H1 (cell line): ENCODE measurements at regions not wholly inside any gene's neighbourhood (a gene's known extent, or its start where the extent isn't known, plus 50 kb on each side); places are given as distances from the start of the nearest gene placed in this dataset.

Experiments
- CTCF ChIA-PET: fragments of 300-600 bp; sonication (Branson Sonifier 250); formaldehyde crosslinking; loops from one replicate; lab custom pipeline; 2021; ENCODE audit not compliant: partially characterized antibody; lab: Charles Lee
- POLR2A ChIA-PET: fragments of 300-600 bp; sonication (Branson Sonifier 250); formaldehyde crosslinking; loops from one replicate; lab custom pipeline; 2021; ENCODE audit warnings: inconsistent platforms; ENCODE audit not compliant: partially characterized antibody; lab: Charles Lee
- DNase-seq, 2 experiments: peaks; one replicate each; pipeline versions ENCODE4 v3.0.0 to v3.0.0-alpha.2; 2010 to 2022; ENCODE audit warnings: low spot score in 2 of 2, low read depth in 1 of 2, mixed read lengths in 1 of 2
- FAIRE-seq: peaks from 2 replicates; lab custom pipeline; 2011; peaks lifted over from hg19 to GRCh38; lab: Jason Lieb, UNC
- H2AFZ ChIP-seq: 2 replicates; pipeline ENCODE4 v1.8.1; 2012; ENCODE audit warnings: low read length, inconsistent platforms
- H2AK5ac ChIP-seq: 2 replicates; pipeline ENCODE4 v1.6.1; 2013; ENCODE audit warnings: low read depth, low read length
- H2BK120ac ChIP-seq: replicated peaks from 2 replicates; pipeline ENCODE3; 2013; ENCODE audit warnings: low read depth, low read length, inconsistent platforms
- H2BK12ac ChIP-seq: 2 replicates; pipeline ENCODE4 v1.6.1; 2013; ENCODE audit warnings: low read depth, low read length
- H2BK15ac ChIP-seq: 2 replicates; pipeline ENCODE4 v1.6.1; 2013; ENCODE audit warnings: low read length
- H2BK20ac ChIP-seq: 2 replicates; pipeline ENCODE4 v1.6.1; 2013; ENCODE audit warnings: low read length
- H2BK5ac ChIP-seq: 2 replicates; pipeline ENCODE4 v1.6.1; 2013; ENCODE audit warnings: low read depth, low read length
- H3K14ac ChIP-seq: 2 replicates; pipeline ENCODE4 v1.6.1; 2013; ENCODE audit warnings: inconsistent platforms; ENCODE audit not compliant: insufficient read length
- H3K18ac ChIP-seq: 2 replicates; pipeline ENCODE4 v1.6.1; 2013; ENCODE audit warnings: low read length; ENCODE audit errors: extremely low read depth
- H3K23ac ChIP-seq: 2 replicates; pipeline ENCODE4 v1.6.1; 2013; ENCODE audit warnings: inconsistent platforms; ENCODE audit not compliant: insufficient read length
- H3K23me2 ChIP-seq: 2 replicates; pipeline ENCODE4 v1.6.1; 2013; ENCODE audit warnings: low read depth, low read length
- H3K27ac ChIP-seq: 2 replicates; pipeline ENCODE4 v1.6.1; 2011; ENCODE audit warnings: low read depth, low read length, inconsistent platforms
- H3K27me3 ChIP-seq, 4 experiments: replicated peaks in 1 of 4; 1 replicate in 1 of 4; 2 replicates in 3 of 4; pipeline versions ENCODE4 v1.6.1 to v1.8.1; 2011 to 2013; ENCODE audit warnings: low read length in 3 of 4, mild to moderate bottlenecking in 3 of 4, inconsistent platforms in 2 of 4, mixed read lengths in 2 of 4, moderate library complexity in 1 of 4; ENCODE audit not compliant: control insufficient read depth in 3 of 4, insufficient read depth in 3 of 4; ENCODE audit errors: extremely low read depth in 1 of 4
- H3K36me3 ChIP-seq, 4 experiments: 2 replicates each; pipeline versions ENCODE4 v1.6.1 to v1.8.1; 2011 to 2013; ENCODE audit warnings: mild to moderate bottlenecking in 4 of 4, low read length in 3 of 4, moderate library complexity in 2 of 4, control low read depth in 1 of 4, inconsistent platforms in 1 of 4; ENCODE audit not compliant: insufficient read depth in 4 of 4, control insufficient read depth in 2 of 4
- H3K4ac ChIP-seq: replicated peaks from 2 replicates; pipeline ENCODE3; 2013; ENCODE audit warnings: low read length, low read depth, mixed read lengths, inconsistent platforms; ENCODE audit not compliant: insufficient read length
- H3K4me1 ChIP-seq, 4 experiments: replicated peaks in 1 of 4; 1 replicate in 1 of 4; 2 replicates in 3 of 4; pipeline versions ENCODE4 v1.6.1 to v1.8.1; 2011 to 2013; ENCODE audit warnings: low read length in 3 of 4, inconsistent platforms in 2 of 4, mixed read lengths in 1 of 4; ENCODE audit not compliant: insufficient read depth in 4 of 4, control insufficient read depth in 3 of 4
- H3K4me2 ChIP-seq, 2 experiments: 2 replicates each; pipeline versions ENCODE4 v1.6.1 to v1.8.1; 2011 to 2013; ENCODE audit warnings: low read depth in 2 of 2, low read length in 2 of 2, control low read depth in 1 of 2, inconsistent platforms in 1 of 2, mild to moderate bottlenecking in 1 of 2; ENCODE audit not compliant: insufficient read depth in 1 of 2
- H3K4me3 ChIP-seq, 4 experiments: fragments of 200-600, 300-600 bp in 1 of 4; sonication (generic), shearing (Covaris generic), sonication (Bioruptor Twin) in 1 of 4; 2 replicates each; pipeline versions ENCODE4 v1.5.1 to v1.8.1; 2011 to 2016; ENCODE audit warnings: low read length in 4 of 4, low read depth in 3 of 4, control low read depth in 2 of 4, inconsistent platforms in 2 of 4, mild to moderate bottlenecking in 2 of 4, mixed read lengths in 1 of 4, moderate library complexity in 1 of 4; ENCODE audit not compliant: insufficient read depth in 2 of 4; ENCODE audit errors: extremely low read depth in 1 of 4
- H3K56ac ChIP-seq: replicated peaks from 2 replicates; pipeline ENCODE3; 2013; ENCODE audit warnings: low read depth, mild to moderate bottlenecking, mixed read lengths, low read length, inconsistent platforms; ENCODE audit not compliant: insufficient read length
- H3K79me1 ChIP-seq: 2 replicates; pipeline ENCODE4 v1.6.1; 2013; ENCODE audit warnings: low read depth, low read length, control low read depth
- H3K79me2 ChIP-seq, 2 experiments: 2 replicates each; pipeline versions ENCODE4 v1.6.1 to v1.8.1; 2012 to 2013; ENCODE audit warnings: low read length in 2 of 2, mild to moderate bottlenecking in 2 of 2, inconsistent platforms in 1 of 2; ENCODE audit not compliant: insufficient read depth in 2 of 2, control insufficient read depth in 1 of 2
- H3K9ac ChIP-seq, 4 experiments: replicated peaks in 1 of 4; 1 replicate in 1 of 4; 2 replicates in 3 of 4; pipeline versions ENCODE4 v1.6.1 to v1.8.1; 2011 to 2013; ENCODE audit warnings: low read depth in 3 of 4, low read length in 3 of 4, control low read depth in 2 of 4, mild to moderate bottlenecking in 2 of 4, moderate library complexity in 2 of 4, inconsistent platforms in 1 of 4; ENCODE audit errors: extremely low read depth in 1 of 4
- H3K9me3 ChIP-seq, 2 experiments: 2 replicates each; pipeline versions ENCODE4 v1.6.1 to v1.8.1; 2012 to 2013; ENCODE audit warnings: mild to moderate bottlenecking in 2 of 2, moderate library complexity in 2 of 2, control low read depth in 1 of 2, inconsistent platforms in 1 of 2, low read depth in 1 of 2, low read length in 1 of 2, mixed read lengths in 1 of 2; ENCODE audit not compliant: insufficient read depth in 2 of 2
- H4K20me1 ChIP-seq, 2 experiments: replicated peaks in 1 of 2; 2 replicates each; pipeline versions ENCODE3 to v1.8.1; 2011 to 2013; ENCODE audit warnings: inconsistent platforms in 2 of 2, low read length in 2 of 2, mild to moderate bottlenecking in 1 of 2; ENCODE audit not compliant: insufficient read depth in 2 of 2, control insufficient read depth in 1 of 2
- H4K5ac ChIP-seq: 2 replicates; pipeline ENCODE4 v1.6.1; 2013; ENCODE audit warnings: low read length, low read depth, mixed read lengths, inconsistent platforms; ENCODE audit not compliant: insufficient read length
- H4K8ac ChIP-seq: 2 replicates; pipeline ENCODE4 v1.8.0; 2013; ENCODE audit warnings: mild to moderate bottlenecking, moderate library complexity, low read length, inconsistent platforms; ENCODE audit not compliant: insufficient read depth; ENCODE audit errors: extremely low read depth
- H4K91ac ChIP-seq: replicated peaks from 2 replicates; pipeline ENCODE3; 2013; ENCODE audit warnings: low read length, mixed read lengths, inconsistent platforms; ENCODE audit not compliant: insufficient read length
- CEBPB ChIP-seq: IDR thresholded peaks from 2 replicates; pipeline ENCODE4 v1.6.1; 2012; ENCODE audit warnings: low read depth, low read length
- CHD1 ChIP-seq: IDR thresholded peaks from 2 replicates; pipeline ENCODE4 v1.6.1; 2012; ENCODE audit warnings: low read depth, low read length, improper control_type of control experiment
- CHD2 ChIP-seq: IDR thresholded peaks from 2 replicates; pipeline ENCODE4 v1.6.1; 2012; ENCODE audit warnings: low read length, improper control_type of control experiment
- EP300 ChIP-seq, 2 experiments: IDR thresholded peaks; 1 replicate in 1 of 2; 2 replicates in 1 of 2; pipeline ENCODE4 v1.6.1; 2011 to 2012; ENCODE audit warnings: low read depth in 2 of 2, low read length in 2 of 2, mild to moderate bottlenecking in 2 of 2, borderline replicate concordance in 1 of 2, inconsistent platforms in 1 of 2, moderate library complexity in 1 of 2
- EZH2 ChIP-seq: fragments of 200-600 bp; sonication (generic); IDR thresholded peaks from 2 replicates; pipeline ENCODE4 v1.7.1; 2012; ENCODE audit warnings: low read depth, mild to moderate bottlenecking, moderate library complexity, low read length, inconsistent platforms; ENCODE audit not compliant: severe bottlenecking
- KDM1A ChIP-seq: fragments of 200-600, 300-600 bp; sonication (generic); IDR thresholded peaks from 2 replicates; pipeline ENCODE4 v1.7.1; 2016; ENCODE audit warnings: mild to moderate bottlenecking, low read length, borderline replicate concordance
- KDM5A ChIP-seq: fragments of 200-600 bp; IDR thresholded peaks from 2 replicates; pipeline ENCODE4 v1.7.1; 2012; ENCODE audit warnings: mild to moderate bottlenecking, low read length, inconsistent platforms, mixed read lengths
- NANOG ChIP-seq: IDR thresholded peaks from 2 replicates; pipeline ENCODE4 v1.6.1; 2011; ENCODE audit warnings: low read length, low read depth, mild to moderate bottlenecking, inconsistent platforms; ENCODE audit not compliant: insufficient read depth, poor library complexity, severe bottlenecking
- NRF1 ChIP-seq: IDR thresholded peaks from 2 replicates; pipeline ENCODE4 v1.6.1; 2011; ENCODE audit warnings: mild to moderate bottlenecking, low read depth, low read length, improper control_type of control experiment
- RAD21 ChIP-seq, 2 experiments: IDR thresholded peaks in 1 of 2; conservative IDR thresholded peaks in 1 of 2; 2 replicates each; pipeline ENCODE4 v1.6.1; 2011; ENCODE audit warnings: low read depth in 2 of 2, low read length in 2 of 2, improper control_type of control experiment in 1 of 2, inconsistent platforms in 1 of 2, mild to moderate bottlenecking in 1 of 2, moderate library complexity in 1 of 2
- RFX5 ChIP-seq: IDR thresholded peaks from 2 replicates; pipeline ENCODE4 v1.6.1; 2011; ENCODE audit warnings: low read depth, low read length, improper control_type of control experiment, borderline replicate concordance
- SAP30 ChIP-seq: fragments of 300-600 bp; sonication (generic); IDR thresholded peaks from 2 replicates; pipeline ENCODE4 v1.7.1; 2012; ENCODE audit warnings: low read length, moderate library complexity, mild to moderate bottlenecking, inconsistent platforms; ENCODE audit not compliant: insufficient read depth, insufficient replicate concordance
- WGBS, 2 experiments: shearing (Covaris generic) in 1 of 2; methylation state at CpG; one replicate each; pipeline versions ENCODE4 v1.1.6 to v1.1.7; 2013 to 2015; ENCODE audit warnings: low lambda C conversion rate in 2 of 2, mixed read lengths in 2 of 2, inconsistent platforms in 1 of 2, low coverage in 1 of 2, missing lambda C conversion rate in 1 of 2; ENCODE audit not compliant: insufficient replicate concordance in 2 of 2, insufficient coverage in 1 of 2, insufficient read length in 1 of 2; ENCODE audit errors: extremely low coverage in 1 of 2, missing lambda C conversion rate in 1 of 2; 5-methylcytosine and 5-hydroxymethylcytosine counted together
- TF ChIP-seq, protein P1 (sequence below): IDR thresholded peaks from 2 replicates; pipeline ENCODE4 v1.6.1; 2011; ENCODE audit warnings: low read depth, mild to moderate bottlenecking, low read length; ENCODE audit not compliant: insufficient read depth

- no peak overlapping the region for H2AFZ ChIP-seq
- no peak overlapping the region for H3K9ac ChIP-seq
- no peaks in the 10 kb centered on the region for H3K36me3 ChIP-seq
- H3K9me3 ChIP-seq: no peaks in the 10 kb centered on the region
- H3K14ac ChIP-seq: no peak overlapping the region
- no peak overlapping the region for H2BK5ac ChIP-seq
- no peak overlapping the region for H2BK20ac ChIP-seq
- H4K8ac ChIP-seq: no peak overlapping the region
- H3K56ac ChIP-seq: no peak overlapping the region
- H3K4me3 ChIP-seq: no peak overlapping the region
- DNase-seq (no peak), FAIRE-seq (no peak)
- H3K4ac ChIP-seq: no peak overlapping the region
- H3K18ac ChIP-seq: no peak overlapping the region
- no peak overlapping the region for H2BK12ac ChIP-seq
- H2BK120ac ChIP-seq: no peak overlapping the region
- ChIA-PET POLR2A (no interaction called here), CTCF (interaction anchor here (0.6 to 2.7 kb wide), 6 partner anchors 9 to 908 kb away, joined by 3 to 43 read pairs (median 4); no protein-coding TSS in a partner anchor)
- H2AK5ac ChIP-seq: no peak overlapping the region
- no peaks in the 10 kb centered on the region for H4K20me1 ChIP-seq
- H2BK15ac ChIP-seq: no peak overlapping the region
- WGBS, 2 experiments: 82% methylated on average over 3 of the region's 3 CpGs; no CpG with 5 or more reads in 1 of the 2 experiments
- H4K5ac ChIP-seq: no peak overlapping the region
- no peak overlapping the region for H3K4me2 ChIP-seq
- H4K91ac ChIP-seq: no peak overlapping the region
- no peaks in the 10 kb centered on the region; a peak in 2 of 7 replicates for H3K4me1 ChIP-seq
- H3K79me2 ChIP-seq: no peaks in the 10 kb centered on the region
- H3K23me2 ChIP-seq: no peaks in the 10 kb centered on the region
- peaks cover 2 to 19% (median 7%) of the 10 kb centered on the region in 4 experiments; a peak in 4 of 7 replicates for H3K27me3 ChIP-seq
- H3K27ac ChIP-seq: no peak overlapping the region
- H3K23ac ChIP-seq: no peak overlapping the region
- no peaks in the 10 kb centered on the region for H3K79me1 ChIP-seq
- TF ChIP-seq EP300 (IDR thresholded peaks at IDR 0.05; ENCODE audit: borderline replicate concordance in 1 of 2, low read depth in 2 of 2, low read length in 2 of 2): no peak
- no peak for TF ChIP-seq CHD1
- no peak for TF ChIP-seq CEBPB
- no peak for TF ChIP-seq SAP30
- TF ChIP-seq NANOG: no peak
- no peak for TF ChIP-seq CHD2
- TF ChIP-seq KDM5A: no peak
- TF ChIP-seq, protein P1, sequence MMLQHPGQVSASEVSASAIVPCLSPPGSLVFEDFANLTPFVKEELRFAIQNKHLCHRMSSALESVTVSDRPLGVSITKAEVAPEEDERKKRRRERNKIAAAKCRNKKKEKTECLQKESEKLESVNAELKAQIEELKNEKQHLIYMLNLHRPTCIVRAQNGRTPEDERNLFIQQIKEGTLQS: no peak
- no peak for TF ChIP-seq NRF1
- TF ChIP-seq KDM1A: no peak
- TF ChIP-seq RAD21 (IDR thresholded peaks at IDR 0.05 in 1 of 2, conservative IDR thresholded peaks at IDR 0.05 in 1 of 2; ENCODE audit: low read depth in 2 of 2, low read length in 2 of 2): no peak
- TF ChIP-seq EZH2: no peak
- no peak for TF ChIP-seq RFX5
Observed at GRCh38 chr5:87782916-87783315, 370.2 kb upstream of the CCNH start.
